ENCODE measurements at regions not wholly inside any gene's neighbourhood (a gene's known extent, or its start where the extent isn't known, plus 50 kb on each side); places are given as distances from the start of the nearest gene placed in this dataset.

GRCh38 chr5:39995990-39996389 is 571.2 kb upstream of the DAB2 start:
- TF ChIP-seq EZH2 (IDR thresholded peaks at IDR 0.05; ENCODE audit: low read length, missing control alignments), result no peak
- TF ChIP-seq, protein P1, sequence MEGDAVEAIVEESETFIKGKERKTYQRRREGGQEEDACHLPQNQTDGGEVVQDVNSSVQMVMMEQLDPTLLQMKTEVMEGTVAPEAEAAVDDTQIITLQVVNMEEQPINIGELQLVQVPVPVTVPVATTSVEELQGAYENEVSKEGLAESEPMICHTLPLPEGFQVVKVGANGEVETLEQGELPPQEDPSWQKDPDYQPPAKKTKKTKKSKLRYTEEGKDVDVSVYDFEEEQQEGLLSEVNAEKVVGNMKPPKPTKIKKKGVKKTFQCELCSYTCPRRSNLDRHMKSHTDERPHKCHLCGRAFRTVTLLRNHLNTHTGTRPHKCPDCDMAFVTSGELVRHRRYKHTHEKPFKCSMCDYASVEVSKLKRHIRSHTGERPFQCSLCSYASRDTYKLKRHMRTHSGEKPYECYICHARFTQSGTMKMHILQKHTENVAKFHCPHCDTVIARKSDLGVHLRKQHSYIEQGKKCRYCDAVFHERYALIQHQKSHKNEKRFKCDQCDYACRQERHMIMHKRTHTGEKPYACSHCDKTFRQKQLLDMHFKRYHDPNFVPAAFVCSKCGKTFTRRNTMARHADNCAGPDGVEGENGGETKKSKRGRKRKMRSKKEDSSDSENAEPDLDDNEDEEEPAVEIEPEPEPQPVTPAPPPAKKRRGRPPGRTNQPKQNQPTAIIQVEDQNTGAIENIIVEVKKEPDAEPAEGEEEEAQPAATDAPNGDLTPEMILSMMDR (conservative IDR thresholded peaks at IDR 0.05 in 1 of 2, IDR thresholded peaks at IDR 0.05 in 1 of 2; ENCODE audit: low read depth in 1 of 2, low read length in 2 of 2), result no peak

GRCh38 chr5:39992617-39993202 is 567.9 kb upstream of the DAB2 start:
- Histone ChIP-seq H2AFZ (ENCODE audit: low read length) (no peak overlapping the region), H3K9ac (ENCODE audit: insufficient read depth, low read length) (no peak overlapping the region), H3K27ac (ENCODE audit: insufficient read depth, low read length) (no peak overlapping the region), H3K4me2 (ENCODE audit: extremely low read depth, insufficient read depth, low read length) (no peak overlapping the region), H3K36me3 (ENCODE audit: control insufficient read depth, insufficient read depth, low read length) (no peaks in the 10 kb centered on the region), H3K79me2 (ENCODE audit: control insufficient read depth, insufficient read depth, low read length) (no peaks in the 10 kb centered on the region), H3K4me1 (ENCODE audit: control insufficient read depth, extremely low read depth, insufficient read depth, low read length) (no peaks in the 10 kb centered on the region), H3K4me3 (replicated peaks in 1 of 4; ENCODE audit: control extremely low read depth in 1 of 4, insufficient read depth in 1 of 4, low read depth in 3 of 4, low read length in 4 of 4) (no peak overlapping the region), H4K20me1 (ENCODE audit: control insufficient read depth, extremely low read depth, insufficient read depth, low read length) (no peaks in the 10 kb centered on the region), H3K9me3 (ENCODE audit: control insufficient read depth, insufficient read depth, low read depth, low read length) (no peaks in the 10 kb centered on the region), H3K27me3 (ENCODE audit: control insufficient read depth, insufficient read depth, low read length) (no peaks in the 10 kb centered on the region)
- DNase-seq (ENCODE audit: low read depth in 2 of 2), result peak; percentile 4 to 5
- TF ChIP-seq EZH2 (IDR thresholded peaks at IDR 0.05; ENCODE audit: low read length, missing control alignments), result no peak
- TF ChIP-seq, protein P1 (conservative IDR thresholded peaks at IDR 0.05 in 1 of 2, IDR thresholded peaks at IDR 0.05 in 1 of 2; ENCODE audit: low read depth in 1 of 2, low read length in 2 of 2), result no peak

More at GRCh38 chr5:39995990-39996389, 571.2 kb upstream of the DAB2 start:
- no peak overlapping the region for H3K4me2 ChIP-seq (ENCODE audit: extremely low read depth, insufficient read depth, low read length)
- H3K27ac ChIP-seq (ENCODE audit: insufficient read depth, low read length), result no peak overlapping the region
- H3K36me3 ChIP-seq (ENCODE audit: control insufficient read depth, insufficient read depth, low read length), result no peaks in the 10 kb centered on the region
- H3K9ac ChIP-seq (ENCODE audit: insufficient read depth, low read length), result no peak overlapping the region
- no peaks in the 10 kb centered on the region for H3K27me3 ChIP-seq (ENCODE audit: control insufficient read depth, insufficient read depth, low read length)
- H3K4me3 ChIP-seq (replicated peaks in 1 of 4; ENCODE audit: control extremely low read depth in 1 of 4, insufficient read depth in 1 of 4, low read depth in 3 of 4, low read length in 4 of 4), result no peak overlapping the region
- H3K4me1 ChIP-seq (ENCODE audit: control insufficient read depth, extremely low read depth, insufficient read depth, low read length), result no peaks in the 10 kb centered on the region
- no peak for DNase-seq (ENCODE audit: low read depth in 2 of 2)
- no peak overlapping the region for H2AFZ ChIP-seq (ENCODE audit: low read length)
- no peaks in the 10 kb centered on the region for H4K20me1 ChIP-seq (ENCODE audit: control insufficient read depth, extremely low read depth, insufficient read depth, low read length)
- no peaks in the 10 kb centered on the region for H3K9me3 ChIP-seq (ENCODE audit: control insufficient read depth, insufficient read depth, low read depth, low read length)
- H3K79me2 ChIP-seq (ENCODE audit: control insufficient read depth, insufficient read depth, low read length), result no peaks in the 10 kb centered on the region

- no peaks in the 10 kb centered on the region for H3K36me3 ChIP-seq (ENCODE audit: control insufficient read depth, insufficient read depth, low read length)
- no peaks in the 10 kb centered on the region for H3K79me2 ChIP-seq (ENCODE audit: control insufficient read depth, insufficient read depth, low read length)
- H3K9me3 ChIP-seq (ENCODE audit: control insufficient read depth, insufficient read depth, low read depth, low read length), result no peaks in the 10 kb centered on the region
- H3K9ac ChIP-seq (ENCODE audit: insufficient read depth, low read length), result no peak overlapping the region
- no peaks in the 10 kb centered on the region for H4K20me1 ChIP-seq (ENCODE audit: control insufficient read depth, extremely low read depth, insufficient read depth, low read length)
- no peak overlapping the region for H3K27ac ChIP-seq (ENCODE audit: insufficient read depth, low read length)
- H3K4me1 ChIP-seq (ENCODE audit: control insufficient read depth, extremely low read depth, insufficient read depth, low read length), result no peaks in the 10 kb centered on the region
- TF ChIP-seq EZH2 (IDR thresholded peaks at IDR 0.05; ENCODE audit: low read length, missing control alignments), result no peak
- TF ChIP-seq, protein P1 (conservative IDR thresholded peaks at IDR 0.05 in 1 of 2, IDR thresholded peaks at IDR 0.05 in 1 of 2; ENCODE audit: low read depth in 1 of 2, low read length in 2 of 2), result peak in 1 of 2 donors; percentile 8
- DNase-seq (ENCODE audit: low read depth in 2 of 2), result no peak
- H3K27me3 ChIP-seq (ENCODE audit: control insufficient read depth, insufficient read depth, low read length), result no peaks in the 10 kb centered on the region
- H2AFZ ChIP-seq (ENCODE audit: low read length), result no peak overlapping the region
- H3K4me2 ChIP-seq (ENCODE audit: extremely low read depth, insufficient read depth, low read length), result no peak overlapping the region
- H3K4me3 ChIP-seq (replicated peaks in 1 of 4; ENCODE audit: control extremely low read depth in 1 of 4, insufficient read depth in 1 of 4, low read depth in 3 of 4, low read length in 4 of 4), result no peak overlapping the region
These were observed 561.8 kb upstream of the DAB2 start for GRCh38 chr5:39986614-39987013.

Data from fibroblast of lung (primary cell).